Gastrocnemius medialis (tissue), 4 donors: ENCODE measurements at regions not wholly inside any gene's neighbourhood (a gene's known extent, or its start where the extent isn't known, plus 50 kb on each side); places are given as distances from the start of the nearest gene placed in this dataset.

Experiments
- ATAC-seq, 2 donors: fragments of 150-250 bp; one replicate each; pipeline ENCODE4 v1.9.1; 2016
- DNase-seq, 2 donors: peaks; one replicate each; pipeline ENCODE4 v3.0.0-alpha.2; 2019
- H3K27ac ChIP-seq, 4 donors: fragments of 200-600 bp; sonication (generic); 1 replicate in 1 of 4; 2 replicates in 3 of 4; pipeline ENCODE4 v1.5.1; 2016 to 2018; ENCODE audit warnings: mild to moderate bottlenecking in 2 of 4, moderate library complexity in 1 of 4
- H3K27me3 ChIP-seq, 3 donors: fragments of 200-600 bp; sonication (generic) in 2 of 3; 1 replicate in 1 of 3; 2 replicates in 2 of 3; pipeline versions ENCODE4 v1.5.1 to v1.6.0; 2016 to 2019; ENCODE audit warnings: mild to moderate bottlenecking in 1 of 3, moderate library complexity in 1 of 3
- H3K36me3 ChIP-seq, 2 donors: fragments of 200-600 bp; sonication (generic) in 1 of 2; one replicate each; pipeline ENCODE4 v1.5.1; 2017 to 2018
- H3K4me1 ChIP-seq, 2 donors: fragments of 200-600 bp; sonication (generic) in 1 of 2; one replicate each; pipeline ENCODE4 v1.5.1; 2016 to 2017; ENCODE audit warnings: mild to moderate bottlenecking in 2 of 2
- H3K4me3 ChIP-seq, 4 donors: fragments of 200-600 bp; sonication (generic) in 3 of 4; 1 replicate in 1 of 4; 2 replicates in 3 of 4; pipeline ENCODE4 v1.5.1; 2016 to 2019; ENCODE audit warnings: mild to moderate bottlenecking in 2 of 4
- H3K9me3 ChIP-seq, 3 donors: fragments of 200-600 bp; sonication (generic) in 2 of 3; 1 replicate in 1 of 3; 2 replicates in 2 of 3; pipeline ENCODE4 v1.5.1; 2016 to 2019
- POLR2A ChIP-seq, 2 donors: fragments of 450-650 bp; IDR thresholded peaks; one replicate each; pipeline ENCODE4 v1.6.1; 2017; ENCODE audit warnings: antibody characterized with exemption in 2 of 2, mild to moderate bottlenecking in 2 of 2, moderate library complexity in 2 of 2
- in situ Hi-C, 4 donors: fragments of 200-750 bp; cut with MboI; loops; one replicate each; pipeline versions ENCODE4 v1.15.0 to v1.8.0; 2017; ENCODE audit warnings: low sequenced_read_pairs in 4 of 4
- intact Hi-C: fragments of 100-400 bp; cut with DNase I; formaldehyde crosslinking; loops from one replicate; pipeline ENCODE4 v1.15.1; 2023; ENCODE audit warnings: low total_unique reads
- TF ChIP-seq, protein P1 (sequence below), 5 experiments: fragments of 450-650 bp in 3 of 5; fragments of 200-600 bp in 2 of 5; sonication (generic) in 2 of 5; IDR thresholded peaks in 4 of 5; conservative IDR thresholded peaks in 1 of 5; 1 replicate in 4 of 5; 2 replicates in 1 of 5; pipeline ENCODE4 v1.5.1; 2016 to 2019; ENCODE audit warnings: antibody characterized with exemption in 5 of 5, mild to moderate bottlenecking in 3 of 5, moderate library complexity in 3 of 5

DNA sequence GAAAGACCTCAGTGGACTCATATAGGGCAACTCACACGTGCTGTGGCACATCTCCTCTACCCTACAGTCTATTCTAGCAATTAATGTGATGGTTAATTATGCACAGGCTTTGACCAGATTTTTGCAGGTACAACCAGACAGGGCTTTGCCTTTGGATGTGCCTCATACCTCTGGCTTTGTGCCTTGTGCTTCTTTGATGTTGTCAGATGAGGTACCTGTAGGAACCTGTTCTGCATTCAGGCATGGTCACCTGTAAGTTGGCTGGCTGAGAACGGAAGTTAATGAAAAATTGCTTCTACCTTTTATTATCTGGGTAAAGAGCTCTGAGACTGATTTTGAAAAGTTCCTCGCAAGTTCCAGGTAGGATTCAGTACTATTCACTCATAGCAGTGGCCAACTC, 462.9 kb upstream of the ZFHX3 start:
- Histone ChIP-seq H3K9me3 (no peaks in the 10 kb centered on the region), H3K36me3 (no peaks in the 10 kb centered on the region), H3K4me1 (no peaks in the 10 kb centered on the region), H3K27me3 (no peaks in the 10 kb centered on the region), H3K27ac (no peak overlapping the region), H3K4me3 (no peak overlapping the region)
- TF ChIP-seq POLR2A (IDR thresholded peaks at IDR 0.05), result no peak
- TF ChIP-seq, protein P1, sequence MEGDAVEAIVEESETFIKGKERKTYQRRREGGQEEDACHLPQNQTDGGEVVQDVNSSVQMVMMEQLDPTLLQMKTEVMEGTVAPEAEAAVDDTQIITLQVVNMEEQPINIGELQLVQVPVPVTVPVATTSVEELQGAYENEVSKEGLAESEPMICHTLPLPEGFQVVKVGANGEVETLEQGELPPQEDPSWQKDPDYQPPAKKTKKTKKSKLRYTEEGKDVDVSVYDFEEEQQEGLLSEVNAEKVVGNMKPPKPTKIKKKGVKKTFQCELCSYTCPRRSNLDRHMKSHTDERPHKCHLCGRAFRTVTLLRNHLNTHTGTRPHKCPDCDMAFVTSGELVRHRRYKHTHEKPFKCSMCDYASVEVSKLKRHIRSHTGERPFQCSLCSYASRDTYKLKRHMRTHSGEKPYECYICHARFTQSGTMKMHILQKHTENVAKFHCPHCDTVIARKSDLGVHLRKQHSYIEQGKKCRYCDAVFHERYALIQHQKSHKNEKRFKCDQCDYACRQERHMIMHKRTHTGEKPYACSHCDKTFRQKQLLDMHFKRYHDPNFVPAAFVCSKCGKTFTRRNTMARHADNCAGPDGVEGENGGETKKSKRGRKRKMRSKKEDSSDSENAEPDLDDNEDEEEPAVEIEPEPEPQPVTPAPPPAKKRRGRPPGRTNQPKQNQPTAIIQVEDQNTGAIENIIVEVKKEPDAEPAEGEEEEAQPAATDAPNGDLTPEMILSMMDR (IDR thresholded peaks at IDR 0.05 in 4 of 5, conservative IDR thresholded peaks at IDR 0.05 in 1 of 5), result no peak
- ATAC-seq, result no peak
- in situ Hi-C loops (no loop called here), intact Hi-C loops (no loop called here)
- no peak for DNase-seq

DNA sequence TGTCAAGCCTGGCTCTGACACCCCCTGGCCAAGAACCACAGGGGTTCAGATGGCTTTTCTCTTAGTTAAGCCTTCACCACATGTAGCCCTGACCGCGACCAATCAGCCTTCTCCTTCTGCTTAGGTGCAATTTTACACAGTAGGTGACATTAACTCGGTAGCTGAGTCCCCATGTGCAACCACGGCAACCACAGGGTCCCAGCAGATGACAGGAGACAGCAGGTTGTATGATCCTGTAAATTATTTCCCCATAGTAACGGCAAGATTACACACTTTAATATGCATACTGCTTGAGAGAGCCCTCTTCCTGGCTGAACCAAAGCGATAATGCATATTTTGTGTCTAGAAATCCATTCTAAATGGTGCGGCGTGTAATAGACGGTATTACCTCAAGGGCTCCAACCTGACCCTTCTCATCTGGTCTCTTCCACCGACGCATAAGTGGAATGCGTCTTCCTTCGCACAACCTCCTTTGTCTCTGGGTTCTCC, 458.7 kb upstream of the ZFHX3 start:
- intact Hi-C loops (no loop called here), in situ Hi-C loops (no loop called here)
- DNase-seq (no peak), ATAC-seq (no peak)
- no peaks in the 10 kb centered on the region for H3K27me3 ChIP-seq
- H3K4me1 ChIP-seq, result no peaks in the 10 kb centered on the region
- H3K9me3 ChIP-seq, result no peaks in the 10 kb centered on the region
- no peaks in the 10 kb centered on the region for H3K36me3 ChIP-seq
- TF ChIP-seq, protein P1 (IDR thresholded peaks at IDR 0.05 in 4 of 5, conservative IDR thresholded peaks at IDR 0.05 in 1 of 5), result no peak
- no peak for TF ChIP-seq POLR2A (IDR thresholded peaks at IDR 0.05)
- H3K4me3 ChIP-seq, result no peak overlapping the region
- H3K27ac ChIP-seq, result no peak overlapping the region

DNA sequence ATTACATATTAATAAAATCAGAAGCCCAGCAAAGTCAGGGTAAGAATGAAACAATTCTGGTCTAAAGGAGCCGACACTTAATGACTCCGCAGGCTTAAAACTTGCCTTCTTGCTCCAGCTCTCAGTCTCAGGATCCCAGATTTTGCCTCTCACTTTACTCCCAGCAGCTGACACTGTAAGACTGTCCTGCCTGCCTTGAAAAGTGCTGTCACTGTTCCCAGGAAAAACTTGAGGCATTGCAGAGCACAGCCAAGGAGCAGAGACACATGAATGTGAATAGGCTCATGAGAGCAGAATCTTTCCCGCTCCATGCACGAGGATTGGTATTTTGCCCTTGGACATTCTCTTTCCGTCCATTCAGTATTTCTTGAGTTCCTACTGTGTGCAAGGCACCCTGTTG, 457.6 kb upstream of the ZFHX3 start:
- no peaks in the 10 kb centered on the region for H3K36me3 ChIP-seq
- TF ChIP-seq POLR2A (IDR thresholded peaks at IDR 0.05), result no peak
- TF ChIP-seq, protein P1 (IDR thresholded peaks at IDR 0.05 in 4 of 5, conservative IDR thresholded peaks at IDR 0.05 in 1 of 5), result no peak
- no peaks in the 10 kb centered on the region for H3K4me1 ChIP-seq
- no peak for ATAC-seq
- no peaks in the 10 kb centered on the region for H3K27me3 ChIP-seq
- no peak overlapping the region for H3K27ac ChIP-seq
- in situ Hi-C loops (no loop called here), intact Hi-C loops (no loop called here)
- no peak for DNase-seq
- no peak overlapping the region for H3K4me3 ChIP-seq
- H3K9me3 ChIP-seq, result no peaks in the 10 kb centered on the region

DNA sequence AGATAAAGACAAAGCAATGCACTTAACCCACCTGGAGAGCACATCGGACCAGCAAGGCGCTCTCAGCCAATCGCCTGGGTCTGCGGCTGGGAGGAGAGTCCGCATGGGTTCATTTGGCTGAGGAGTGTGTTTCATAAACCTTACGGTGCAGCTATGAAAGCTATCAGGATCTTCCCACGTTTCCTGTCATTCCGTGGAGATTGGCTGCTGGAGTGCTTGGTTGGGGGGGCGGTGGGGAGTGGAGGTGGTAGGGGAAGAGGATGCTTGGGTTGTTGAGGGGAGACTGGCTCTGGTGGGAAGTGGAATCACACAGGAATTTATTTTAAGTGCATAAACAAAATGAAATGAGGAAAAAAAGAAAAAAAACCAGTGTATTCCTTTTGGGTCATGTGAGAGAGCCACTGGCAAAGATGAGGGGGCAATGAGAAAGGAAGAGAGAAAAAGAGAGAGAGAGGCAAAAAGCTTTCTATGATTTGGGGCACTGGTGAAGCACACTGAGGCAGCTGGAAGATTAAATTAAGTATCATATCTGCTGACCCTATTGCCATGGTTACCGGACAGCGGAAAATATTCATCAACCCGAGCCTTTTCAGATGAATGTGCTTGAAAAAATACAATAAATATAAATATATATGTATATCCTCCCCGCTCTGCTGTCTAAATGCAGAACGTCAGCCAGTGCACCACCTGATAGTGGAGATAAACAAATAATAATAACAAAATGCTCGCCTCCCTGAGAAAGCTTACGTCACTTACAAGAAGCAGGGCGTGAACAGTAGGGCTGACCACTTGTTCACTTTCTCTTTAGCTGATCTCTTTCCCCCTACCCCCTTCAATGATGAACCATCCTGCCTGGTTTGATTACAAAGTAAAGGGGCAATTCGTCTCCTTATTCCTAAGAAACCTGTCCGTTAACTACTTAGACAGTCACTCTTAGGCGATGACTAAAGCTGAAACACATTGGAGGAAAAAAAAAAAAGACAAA, 457.0 kb upstream of the ZFHX3 start:
- Histone ChIP-seq H3K4me3 (no peak overlapping the region), H3K9me3 (no peaks in the 10 kb centered on the region), H3K36me3 (no peaks in the 10 kb centered on the region), H3K27me3 (no peaks in the 10 kb centered on the region), H3K27ac (no peak overlapping the region), H3K4me1 (no peaks in the 10 kb centered on the region)
- no peak for ATAC-seq
- intact Hi-C loops (no loop called here), in situ Hi-C loops (no loop called here)
- TF ChIP-seq, protein P1 (IDR thresholded peaks at IDR 0.05 in 4 of 5, conservative IDR thresholded peaks at IDR 0.05 in 1 of 5), result no peak
- no peak for TF ChIP-seq POLR2A (IDR thresholded peaks at IDR 0.05)
- no peak for DNase-seq
